ENCODE measurements at regions not wholly inside any gene's neighbourhood (a gene's known extent, or its start where the extent isn't known, plus 50 kb on each side); places are given as distances from the start of the nearest gene placed in this dataset.

DNA sequence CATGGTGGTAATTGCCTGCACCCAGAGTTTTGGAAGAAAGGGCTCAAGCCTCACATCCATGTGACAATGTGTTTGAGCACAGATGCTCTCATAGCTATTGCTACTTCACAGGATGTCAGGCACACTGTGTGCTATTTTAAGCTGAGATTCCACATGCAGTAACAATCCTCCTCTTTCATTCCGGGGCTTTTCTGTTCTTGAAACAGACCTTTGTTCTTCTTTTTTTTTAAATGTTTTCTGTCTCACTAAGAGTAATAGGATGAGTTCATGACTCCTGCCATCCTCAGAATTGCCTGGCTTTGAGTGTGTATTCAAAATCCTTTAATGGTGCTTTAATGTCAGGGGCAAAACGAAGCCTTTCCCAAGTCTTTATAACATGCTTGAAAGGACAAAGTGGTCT, 198.9 kb downstream of the ABCC12 start:
- Histone ChIP-seq H3K9me3 (ENCODE audit: control insufficient read depth, low read length) (no peaks in the 10 kb centered on the region), H3K27ac (ENCODE audit: insufficient read depth, low read length, poor library complexity, severe bottlenecking) (no peak overlapping the region), H3K36me3 (ENCODE audit: control insufficient read depth, insufficient read depth, low read length) (no peaks in the 10 kb centered on the region), H3K4me1 (ENCODE audit: control insufficient read depth, insufficient read depth, low read length, poor library complexity, severe bottlenecking) (no peaks in the 10 kb centered on the region), H3K4me3 (ENCODE audit: insufficient read depth, low read depth, low read length, poor library complexity, severe bottlenecking) (no peak overlapping the region), H3K27me3 (replicated peaks; ENCODE audit: control insufficient read depth, insufficient read depth, low read length, poor library complexity, severe bottlenecking) (no peaks in the 10 kb centered on the region)
- no peak for DNase-seq

DNA sequence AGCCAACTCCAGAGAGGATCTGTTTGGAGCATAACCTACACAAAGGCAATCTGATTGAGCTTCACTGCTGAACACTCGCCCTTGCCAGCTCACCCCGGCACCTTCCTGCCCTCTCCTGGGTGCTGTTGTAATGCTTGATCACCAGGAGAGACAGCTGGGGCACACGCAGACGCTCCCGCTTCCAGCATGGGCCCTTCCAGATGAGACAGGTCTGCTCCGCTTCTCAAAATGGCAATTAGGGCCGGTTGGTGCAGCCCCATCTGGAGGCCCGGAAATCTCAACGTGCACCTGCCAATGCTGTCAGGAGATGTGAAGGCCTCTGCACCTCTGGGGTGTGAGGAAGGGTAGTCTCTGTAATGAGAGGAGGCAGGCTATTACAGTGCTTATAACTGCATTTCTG, 206.1 kb downstream of the ABCC12 start:
- Histone ChIP-seq H3K36me3 (ENCODE audit: control insufficient read depth, insufficient read depth, low read length) (no peaks in the 10 kb centered on the region), H3K4me3 (ENCODE audit: insufficient read depth, low read depth, low read length, poor library complexity, severe bottlenecking) (no peak overlapping the region), H3K27ac (ENCODE audit: insufficient read depth, low read length, poor library complexity, severe bottlenecking) (no peak overlapping the region), H3K27me3 (replicated peaks; ENCODE audit: control insufficient read depth, insufficient read depth, low read length, poor library complexity, severe bottlenecking) (no peaks in the 10 kb centered on the region), H3K9me3 (ENCODE audit: control insufficient read depth, low read length) (no peaks in the 10 kb centered on the region), H3K4me1 (ENCODE audit: control insufficient read depth, insufficient read depth, low read length, poor library complexity, severe bottlenecking) (no peaks in the 10 kb centered on the region)
- no peak for DNase-seq

DNA sequence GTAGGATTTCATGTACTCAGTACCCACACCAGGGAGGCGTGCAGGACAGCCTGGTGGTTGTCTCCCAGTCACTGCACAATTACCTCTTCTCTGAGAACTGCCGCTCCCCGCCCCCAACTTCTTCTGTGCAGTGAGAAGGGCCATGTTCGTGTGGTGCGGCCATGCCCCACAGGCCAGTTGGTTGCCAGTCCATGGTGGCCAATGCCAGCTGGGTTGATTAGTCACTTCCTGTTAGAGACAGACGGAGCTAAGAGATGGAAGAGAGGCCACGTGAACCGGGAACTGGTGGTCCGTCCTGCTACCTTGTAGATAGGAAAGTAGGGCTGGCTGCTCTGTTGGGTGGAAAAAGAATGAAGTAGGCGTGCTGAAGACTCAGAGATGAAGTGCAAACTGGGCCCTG, 206.5 kb downstream of the ABCC12 start:
- Histone ChIP-seq H3K27ac (ENCODE audit: insufficient read depth, low read length, poor library complexity, severe bottlenecking) (no peak overlapping the region), H3K36me3 (ENCODE audit: control insufficient read depth, insufficient read depth, low read length) (no peaks in the 10 kb centered on the region), H3K9me3 (ENCODE audit: control insufficient read depth, low read length) (no peaks in the 10 kb centered on the region), H3K4me1 (ENCODE audit: control insufficient read depth, insufficient read depth, low read length, poor library complexity, severe bottlenecking) (no peaks in the 10 kb centered on the region), H3K27me3 (replicated peaks; ENCODE audit: control insufficient read depth, insufficient read depth, low read length, poor library complexity, severe bottlenecking) (no peaks in the 10 kb centered on the region), H3K4me3 (ENCODE audit: insufficient read depth, low read depth, low read length, poor library complexity, severe bottlenecking) (no peak overlapping the region)
- no peak for DNase-seq

DNA sequence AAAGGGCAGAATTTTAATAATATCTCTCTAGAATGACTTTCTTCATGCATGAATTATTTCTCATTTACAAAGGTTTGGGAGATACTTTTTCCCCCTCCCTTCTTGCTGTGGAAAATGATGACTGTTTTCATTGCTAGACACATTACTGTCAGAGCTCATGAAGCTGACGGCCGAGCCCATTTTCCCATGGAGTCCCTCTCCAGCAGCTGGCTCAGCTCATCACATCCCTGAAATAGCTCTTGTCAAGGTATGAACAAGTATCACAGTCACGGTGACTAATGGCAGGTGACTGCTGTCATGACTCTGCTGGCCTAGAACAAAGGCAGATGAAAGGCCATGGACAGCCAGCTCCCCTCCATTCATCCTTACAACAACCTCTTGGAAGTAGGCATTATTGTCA, 208.1 kb downstream of the ABCC12 start:
- Histone ChIP-seq H3K27ac (ENCODE audit: insufficient read depth, low read length, poor library complexity, severe bottlenecking) (no peak overlapping the region), H3K9me3 (ENCODE audit: control insufficient read depth, low read length) (no peaks in the 10 kb centered on the region), H3K4me1 (ENCODE audit: control insufficient read depth, insufficient read depth, low read length, poor library complexity, severe bottlenecking) (no peaks in the 10 kb centered on the region), H3K4me3 (ENCODE audit: insufficient read depth, low read depth, low read length, poor library complexity, severe bottlenecking) (no peak overlapping the region), H3K36me3 (ENCODE audit: control insufficient read depth, insufficient read depth, low read length) (no peaks in the 10 kb centered on the region), H3K27me3 (replicated peaks; ENCODE audit: control insufficient read depth, insufficient read depth, low read length, poor library complexity, severe bottlenecking) (no peaks in the 10 kb centered on the region)
- no peak for DNase-seq

DNA sequence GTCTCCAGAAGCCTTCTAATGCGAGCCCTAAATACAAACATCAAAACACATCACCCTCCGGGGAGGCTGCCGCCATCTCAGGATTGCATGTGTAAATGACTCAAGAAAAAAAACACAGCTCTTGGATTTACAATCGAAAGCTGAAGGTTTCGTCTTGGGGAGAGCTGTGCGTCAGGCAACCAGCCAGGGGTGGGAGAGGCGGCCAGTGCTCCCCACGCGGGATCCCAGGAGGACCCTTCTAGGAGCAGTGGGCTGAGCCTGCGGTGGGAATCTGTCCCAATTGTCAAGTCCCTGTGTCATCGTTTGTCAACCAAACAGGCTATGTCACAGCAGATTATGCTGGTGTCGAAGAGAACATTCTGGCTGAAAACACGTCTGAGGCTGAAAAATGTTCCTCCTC, 209.7 kb downstream of the ABCC12 start:
- Histone ChIP-seq H3K4me3 (ENCODE audit: insufficient read depth, low read depth, low read length, poor library complexity, severe bottlenecking) (no peak overlapping the region), H3K4me1 (ENCODE audit: control insufficient read depth, insufficient read depth, low read length, poor library complexity, severe bottlenecking) (no peaks in the 10 kb centered on the region), H3K27me3 (replicated peaks; ENCODE audit: control insufficient read depth, insufficient read depth, low read length, poor library complexity, severe bottlenecking) (no peaks in the 10 kb centered on the region), H3K27ac (ENCODE audit: insufficient read depth, low read length, poor library complexity, severe bottlenecking) (no peak overlapping the region), H3K36me3 (ENCODE audit: control insufficient read depth, insufficient read depth, low read length) (no peaks in the 10 kb centered on the region), H3K9me3 (ENCODE audit: control insufficient read depth, low read length) (no peaks in the 10 kb centered on the region)
- no peak for DNase-seq

DNA sequence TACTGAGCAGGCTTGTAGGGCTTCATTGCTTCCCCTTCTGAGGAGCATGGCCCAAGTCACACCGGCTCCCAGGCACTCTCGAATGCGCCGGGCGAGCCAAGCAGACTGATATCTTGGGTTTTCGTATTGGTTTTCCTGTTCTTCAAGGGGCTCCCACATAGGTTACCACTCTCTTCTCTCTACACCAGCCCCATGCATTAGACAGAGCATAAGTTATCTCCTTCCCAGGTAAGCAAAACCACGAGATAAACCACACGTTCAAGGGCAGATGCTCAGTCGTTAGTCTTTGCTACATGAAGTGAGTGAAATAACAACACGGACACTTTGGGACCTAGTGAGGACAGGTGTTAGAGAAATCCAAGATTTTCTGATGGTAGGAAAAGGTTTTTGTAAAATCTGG, 211.2 kb downstream of the ABCC12 start:
- Histone ChIP-seq H3K4me3 (ENCODE audit: insufficient read depth, low read depth, low read length, poor library complexity, severe bottlenecking) (no peak overlapping the region), H3K27ac (ENCODE audit: insufficient read depth, low read length, poor library complexity, severe bottlenecking) (no peak overlapping the region), H3K4me1 (ENCODE audit: control insufficient read depth, insufficient read depth, low read length, poor library complexity, severe bottlenecking) (no peaks in the 10 kb centered on the region), H3K27me3 (replicated peaks; ENCODE audit: control insufficient read depth, insufficient read depth, low read length, poor library complexity, severe bottlenecking) (no peaks in the 10 kb centered on the region), H3K9me3 (ENCODE audit: control insufficient read depth, low read length) (no peaks in the 10 kb centered on the region), H3K36me3 (ENCODE audit: control insufficient read depth, insufficient read depth, low read length) (no peaks in the 10 kb centered on the region)
- DNase-seq = no peak

DNA sequence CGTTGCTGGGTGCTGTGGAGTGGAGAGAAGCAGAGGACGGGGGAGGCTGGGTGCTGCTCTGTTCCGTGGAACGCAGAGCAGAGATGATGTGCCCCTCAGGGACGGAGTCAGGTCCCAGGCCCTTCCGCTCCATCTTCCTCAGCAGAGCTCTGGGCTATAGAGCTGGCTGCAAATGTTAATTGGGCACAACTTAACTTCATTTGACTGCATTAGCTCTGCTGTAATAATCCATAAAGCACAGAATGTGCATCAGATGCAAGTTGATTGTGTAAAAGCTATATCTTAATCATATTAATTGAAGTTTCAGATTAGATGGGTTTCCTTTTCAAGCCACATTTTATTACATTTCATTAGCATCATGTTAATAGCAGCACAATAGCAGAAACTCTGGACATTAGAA, 212.6 kb downstream of the ABCC12 start:
- Histone ChIP-seq H3K27ac (ENCODE audit: insufficient read depth, low read length, poor library complexity, severe bottlenecking) (no peak overlapping the region), H3K4me3 (ENCODE audit: insufficient read depth, low read depth, low read length, poor library complexity, severe bottlenecking) (no peak overlapping the region), H3K27me3 (replicated peaks; ENCODE audit: control insufficient read depth, insufficient read depth, low read length, poor library complexity, severe bottlenecking) (no peaks in the 10 kb centered on the region), H3K9me3 (ENCODE audit: control insufficient read depth, low read length) (no peaks in the 10 kb centered on the region), H3K36me3 (ENCODE audit: control insufficient read depth, insufficient read depth, low read length) (no peaks in the 10 kb centered on the region), H3K4me1 (ENCODE audit: control insufficient read depth, insufficient read depth, low read length, poor library complexity, severe bottlenecking) (no peaks in the 10 kb centered on the region)
- DNase-seq = no peak

DNA sequence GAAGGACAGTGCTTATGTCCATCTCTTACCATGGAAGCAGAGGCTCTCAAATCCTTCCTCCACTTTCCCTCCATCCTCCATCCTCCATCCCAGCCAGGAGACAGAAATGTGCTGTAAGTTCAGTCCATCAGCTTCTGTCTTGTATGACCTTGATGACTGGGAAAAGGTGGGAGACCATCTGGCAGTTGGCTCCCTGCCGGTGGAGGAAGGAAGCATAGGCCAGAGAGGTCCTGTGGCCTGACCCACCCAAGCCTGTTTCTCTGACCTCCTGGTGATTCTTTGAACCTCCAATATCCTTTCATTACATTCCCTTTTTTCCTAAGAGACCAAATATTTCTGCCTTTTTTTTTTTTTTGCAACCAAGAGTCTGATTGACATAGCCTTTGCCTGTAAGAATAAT, 215.3 kb downstream of the ABCC12 start:
- no peaks in the 10 kb centered on the region for H3K9me3 ChIP-seq (ENCODE audit: control insufficient read depth, low read length)
- H3K4me1 ChIP-seq (ENCODE audit: control insufficient read depth, insufficient read depth, low read length, poor library complexity, severe bottlenecking) = no peaks in the 10 kb centered on the region
- no peaks in the 10 kb centered on the region for H3K27me3 ChIP-seq (replicated peaks; ENCODE audit: control insufficient read depth, insufficient read depth, low read length, poor library complexity, severe bottlenecking)
- H3K36me3 ChIP-seq (ENCODE audit: control insufficient read depth, insufficient read depth, low read length) = no peaks in the 10 kb centered on the region
- H3K27ac ChIP-seq (ENCODE audit: insufficient read depth, low read length, poor library complexity, severe bottlenecking) = no peak overlapping the region
- H3K4me3 ChIP-seq (ENCODE audit: insufficient read depth, low read depth, low read length, poor library complexity, severe bottlenecking) = no peak overlapping the region
- no peak for DNase-seq

DNA sequence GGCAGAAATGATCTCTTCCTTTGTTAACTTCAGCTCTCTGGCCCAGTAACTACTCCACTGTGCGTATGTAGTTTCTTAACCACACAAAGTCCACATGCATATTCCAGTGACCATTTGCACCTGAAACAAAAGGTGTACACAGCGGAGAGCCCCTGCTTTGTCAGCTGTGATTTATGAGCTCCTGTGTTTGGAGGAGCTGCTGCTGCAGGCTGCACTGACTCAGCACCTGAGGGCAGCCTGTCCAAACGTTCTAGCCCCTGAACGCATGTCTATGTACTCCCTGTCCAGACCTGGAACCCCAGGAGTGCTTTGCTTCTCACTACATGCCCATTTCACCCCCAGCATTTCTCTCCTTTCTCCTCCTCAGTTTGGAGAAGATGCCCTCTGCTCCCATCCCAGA, 216.1 kb downstream of the ABCC12 start:
- no peaks in the 10 kb centered on the region for H3K27me3 ChIP-seq (replicated peaks; ENCODE audit: control insufficient read depth, insufficient read depth, low read length, poor library complexity, severe bottlenecking)
- no peak overlapping the region for H3K4me3 ChIP-seq (ENCODE audit: insufficient read depth, low read depth, low read length, poor library complexity, severe bottlenecking)
- no peak for DNase-seq

DNA sequence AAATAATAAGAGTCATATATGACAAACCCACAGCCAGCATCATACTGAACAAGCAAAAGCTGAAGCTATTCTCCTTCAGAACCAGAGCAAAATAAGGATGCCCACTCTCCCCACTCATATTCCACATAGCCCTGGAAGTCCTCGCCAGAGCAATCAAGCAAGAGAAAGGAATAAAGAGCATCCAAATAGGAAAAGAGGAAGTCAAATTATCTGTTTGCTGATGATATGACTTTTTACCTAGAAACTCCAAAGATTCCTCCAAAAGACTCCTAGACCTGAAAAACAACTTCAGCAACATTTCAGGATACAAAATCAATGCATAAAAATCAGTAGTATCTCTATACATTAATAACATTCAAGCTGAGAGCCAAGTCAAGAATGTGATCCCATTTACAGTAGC, 217.5 kb downstream of the ABCC12 start:
- no peaks in the 10 kb centered on the region for H3K27me3 ChIP-seq (replicated peaks; ENCODE audit: control insufficient read depth, insufficient read depth, low read length, poor library complexity, severe bottlenecking)
- DNase-seq = no peak
- H3K4me1 ChIP-seq (ENCODE audit: control insufficient read depth, insufficient read depth, low read length, poor library complexity, severe bottlenecking) = no peaks in the 10 kb centered on the region
- H3K27ac ChIP-seq (ENCODE audit: insufficient read depth, low read length, poor library complexity, severe bottlenecking) = no peak overlapping the region
- H3K36me3 ChIP-seq (ENCODE audit: control insufficient read depth, insufficient read depth, low read length) = no peaks in the 10 kb centered on the region
- H3K9me3 ChIP-seq (ENCODE audit: control insufficient read depth, low read length) = no peaks in the 10 kb centered on the region
- no peak overlapping the region for H3K4me3 ChIP-seq (ENCODE audit: insufficient read depth, low read depth, low read length, poor library complexity, severe bottlenecking)

More for the DNA sequence above, 216.1 kb downstream of the ABCC12 start:
- no peak overlapping the region for H3K27ac ChIP-seq (ENCODE audit: insufficient read depth, low read length, poor library complexity, severe bottlenecking)
- H3K4me1 ChIP-seq (ENCODE audit: control insufficient read depth, insufficient read depth, low read length, poor library complexity, severe bottlenecking) = no peaks in the 10 kb centered on the region
- no peaks in the 10 kb centered on the region for H3K36me3 ChIP-seq (ENCODE audit: control insufficient read depth, insufficient read depth, low read length)
- no peaks in the 10 kb centered on the region for H3K9me3 ChIP-seq (ENCODE audit: control insufficient read depth, low read length)

DNA sequence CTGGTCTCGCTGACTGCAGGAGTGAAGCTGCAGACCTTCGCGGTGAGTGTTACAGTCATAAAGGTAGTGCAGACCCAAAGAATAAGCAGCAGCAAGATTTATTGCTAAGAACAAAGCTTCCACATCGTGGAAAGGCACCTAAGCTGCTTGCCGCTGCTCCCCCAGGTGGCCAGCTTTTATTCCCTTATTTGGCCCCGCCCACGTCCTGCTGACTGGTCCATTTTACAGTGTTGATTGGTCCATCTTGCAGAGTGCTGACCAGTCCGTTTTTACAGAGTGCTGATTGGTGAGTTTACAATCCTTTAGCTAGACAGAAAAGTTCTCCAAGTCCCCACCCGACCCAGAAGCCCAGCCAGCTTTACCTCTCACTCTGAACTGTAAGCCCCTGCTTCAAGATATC, 227.8 kb downstream of the ABCC12 start:
- Histone ChIP-seq H3K27ac (ENCODE audit: insufficient read depth, low read length, poor library complexity, severe bottlenecking) (no peak overlapping the region), H3K36me3 (ENCODE audit: control insufficient read depth, insufficient read depth, low read length) (no peaks in the 10 kb centered on the region), H3K9me3 (ENCODE audit: control insufficient read depth, low read length) (no peaks in the 10 kb centered on the region), H3K4me1 (ENCODE audit: control insufficient read depth, insufficient read depth, low read length, poor library complexity, severe bottlenecking) (no peaks in the 10 kb centered on the region), H3K4me3 (ENCODE audit: insufficient read depth, low read depth, low read length, poor library complexity, severe bottlenecking) (no peak overlapping the region), H3K27me3 (replicated peaks; ENCODE audit: control insufficient read depth, insufficient read depth, low read length, poor library complexity, severe bottlenecking) (no peaks in the 10 kb centered on the region)
- no peak for DNase-seq
